ENCODE measurements at regions not wholly inside any gene's neighbourhood (a gene's known extent, or its start where the extent isn't known, plus 50 kb on each side); places are given as distances from the start of the nearest gene placed in this dataset.
A peak's percentile ranks its signal among the peaks of the same experiment; 100 is the strongest.
"Not testable (repeated sequence)": the region's sequence is repeated elsewhere in the genome, so short reads cannot be mapped to it uniquely, and the experiment has no call there.

GRCh38 chr2:239735131-239735828 lies 289.9 kb downstream of the NDUFA10 start:
- H3K4me3 ChIP-seq (ENCODE audit: low read length): no peak overlapping the region
- peak in 1 of 9 donors; percentile 6 for DNase-seq
- Mint-ChIP-seq H3K4me1 (peaks cover 0 to 5% (median 0%) of the 10 kb centered on the region in 7 donors), H3K9me3 (peaks cover 0 to 8% (median 3%) of the 10 kb centered on the region in 11 donors), H3K27me3 (peaks cover 0 to 3% (median 0%) of the 10 kb centered on the region in 5 donors), H3K4me3 (no peak overlapping the region), H3K36me3 (no peaks in the 10 kb centered on the region), H3K27ac (no peak overlapping the region)
- no peak for ATAC-seq
- POLR2A ChIA-PET: no interaction called here
- no peaks in the 10 kb centered on the region for H3K9me3 ChIP-seq (ENCODE audit: control insufficient read depth in 2 of 3, low read length in 3 of 3)
- H3K27ac ChIP-seq (ENCODE audit: low read depth, low read length): no peak overlapping the region
- H3K4me1 ChIP-seq (ENCODE audit: control insufficient read depth in 2 of 2, insufficient read depth in 2 of 2, low read length in 2 of 2): no peaks in the 10 kb centered on the region
- H3K27me3 ChIP-seq (ENCODE audit: control insufficient read depth in 2 of 2, insufficient read depth in 2 of 2, low read length in 2 of 2): no peaks in the 10 kb centered on the region
- H3K36me3 ChIP-seq (ENCODE audit: control insufficient read depth in 2 of 3, insufficient read depth in 3 of 3, low read length in 3 of 3): no peaks in the 10 kb centered on the region
- intact Hi-C loops (cut with micrococcal nuclease): no loop called here
- CTCF ChIA-PET: interaction anchor here (0.7 kb wide), 1 partner anchor 32 kb away, joined by 4 read pairs; no protein-coding TSS in a partner anchor

GRCh38 chr2:239734436-239735005 lies 290.6 kb downstream of the NDUFA10 start:
- intact Hi-C loops (cut with micrococcal nuclease): no loop called here
- Histone ChIP-seq H3K4me1 (ENCODE audit: control insufficient read depth in 2 of 2, insufficient read depth in 2 of 2, low read length in 2 of 2) (no peaks in the 10 kb centered on the region), H3K9me3 (ENCODE audit: control insufficient read depth in 2 of 3, low read length in 3 of 3) (no peaks in the 10 kb centered on the region), H3K27me3 (ENCODE audit: control insufficient read depth in 2 of 2, insufficient read depth in 2 of 2, low read length in 2 of 2) (no peaks in the 10 kb centered on the region), H3K4me3 (ENCODE audit: low read length) (no peak overlapping the region), H3K36me3 (ENCODE audit: control insufficient read depth in 2 of 3, insufficient read depth in 3 of 3, low read length in 3 of 3) (no peaks in the 10 kb centered on the region), H3K27ac (ENCODE audit: low read depth, low read length) (no peak overlapping the region)
- Mint-ChIP-seq H3K27me3 (peaks cover 0 to 3% (median 0%) of the 10 kb centered on the region in 5 donors), H3K36me3 (no peaks in the 10 kb centered on the region), H3K9me3 (peaks cover 0 to 8% (median 3%) of the 10 kb centered on the region in 11 donors), H3K4me1 (peaks cover 0 to 5% (median 0%) of the 10 kb centered on the region in 7 donors), H3K4me3 (no peak overlapping the region), H3K27ac (no peak overlapping the region)
- no peak for ATAC-seq
- DNase-seq: peak in 1 of 9 donors; percentile 2
- CTCF ChIA-PET: no interaction called here
- POLR2A ChIA-PET: no interaction called here

DNA sequence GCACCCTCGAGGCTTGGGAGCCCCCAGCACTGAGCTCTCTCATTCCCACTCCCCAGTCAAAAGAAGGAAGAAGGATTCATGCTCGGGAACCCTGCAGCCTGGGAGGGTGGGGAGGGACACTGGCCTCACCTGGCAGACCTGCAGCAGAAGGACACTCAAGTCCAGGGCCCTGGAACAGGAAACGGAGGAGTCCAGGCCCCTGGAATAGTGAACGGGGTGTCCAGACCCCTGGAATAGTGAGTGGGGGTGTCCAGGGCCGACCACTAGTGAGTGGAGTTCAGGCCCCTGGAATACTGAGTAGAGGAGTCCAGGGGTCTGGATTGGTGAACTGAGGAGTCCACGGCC lies 292.5 kb downstream of the NDUFA10 start:
- H3K27ac ChIP-seq (ENCODE audit: low read depth, low read length): no peak overlapping the region
- ATAC-seq (no peak), DNase-seq (no peak)
- H3K36me3 ChIP-seq (ENCODE audit: control insufficient read depth in 2 of 3, insufficient read depth in 3 of 3, low read length in 3 of 3): no peaks in the 10 kb centered on the region
- H3K9me3 Mint-ChIP-seq: peaks cover 0 to 8% (median 3%) of the 10 kb centered on the region in 11 donors
- H3K4me1 Mint-ChIP-seq: peaks cover 0 to 5% (median 0%) of the 10 kb centered on the region in 7 donors
- POLR2A ChIA-PET: no interaction called here
- no peaks in the 10 kb centered on the region for H3K4me1 ChIP-seq (ENCODE audit: control insufficient read depth in 2 of 2, insufficient read depth in 2 of 2, low read length in 2 of 2)
- H3K4me3 Mint-ChIP-seq: no peak overlapping the region
- CTCF ChIA-PET: no interaction called here
- H3K27me3 Mint-ChIP-seq: peaks cover 0 to 3% (median 0%) of the 10 kb centered on the region in 5 donors
- no peaks in the 10 kb centered on the region for H3K36me3 Mint-ChIP-seq
- no peaks in the 10 kb centered on the region for H3K27me3 ChIP-seq (ENCODE audit: control insufficient read depth in 2 of 2, insufficient read depth in 2 of 2, low read length in 2 of 2)
- H3K9me3 ChIP-seq (ENCODE audit: control insufficient read depth in 2 of 3, low read length in 3 of 3): no peaks in the 10 kb centered on the region
- H3K27ac Mint-ChIP-seq: no peak overlapping the region
- no peak overlapping the region for H3K4me3 ChIP-seq (ENCODE audit: low read length)
- intact Hi-C loops (cut with micrococcal nuclease): no loop called here

DNA sequence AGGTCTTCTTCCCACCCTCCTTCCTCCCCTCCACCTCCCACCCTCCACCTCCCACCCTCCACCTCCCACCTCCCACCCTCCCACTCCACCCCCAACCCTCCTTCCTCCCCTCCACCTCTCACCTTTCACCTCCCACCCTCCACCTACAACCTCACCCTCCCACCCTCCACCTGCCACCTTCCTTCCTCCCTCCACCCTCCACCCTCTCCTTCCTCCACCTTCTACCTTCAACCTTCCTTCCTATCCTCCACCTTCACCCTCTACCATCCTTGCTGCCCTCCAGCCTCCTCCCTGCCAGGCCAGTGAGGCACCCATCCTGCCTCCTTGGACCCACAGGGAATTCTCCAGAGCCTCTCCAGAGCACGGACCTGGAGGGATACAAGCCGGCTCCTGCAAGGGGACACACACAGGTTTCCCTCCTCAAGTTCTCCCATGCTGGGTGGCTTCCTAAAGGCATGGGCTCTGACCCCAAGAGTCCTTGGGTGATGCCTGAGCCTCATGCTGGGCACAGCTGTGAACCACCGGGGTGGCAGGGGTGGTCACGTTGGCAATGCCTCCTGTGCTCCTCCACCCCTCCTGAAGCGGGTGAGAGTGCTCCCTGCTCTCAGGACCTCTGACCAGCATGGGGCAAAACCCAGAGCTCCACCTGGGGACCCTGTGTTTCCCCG lies 293.0 kb downstream of the NDUFA10 start:
- peaks cover 0 to 3% (median 0%) of the 10 kb centered on the region in 5 donors for H3K27me3 Mint-ChIP-seq
- no peak overlapping the region for H3K4me3 Mint-ChIP-seq
- peaks cover 0 to 5% (median 0%) of the 10 kb centered on the region in 7 donors for H3K4me1 Mint-ChIP-seq
- H3K9me3 ChIP-seq (ENCODE audit: control insufficient read depth in 2 of 3, low read length in 3 of 3): no peaks in the 10 kb centered on the region
- no peak for ATAC-seq
- H3K4me3 ChIP-seq (ENCODE audit: low read length): no peak overlapping the region
- H3K9me3 Mint-ChIP-seq: peaks cover 0 to 8% (median 3%) of the 10 kb centered on the region in 11 donors
- no peak overlapping the region for H3K27ac ChIP-seq (ENCODE audit: low read depth, low read length)
- no peaks in the 10 kb centered on the region for H3K27me3 ChIP-seq (ENCODE audit: control insufficient read depth in 2 of 2, insufficient read depth in 2 of 2, low read length in 2 of 2)
- no peaks in the 10 kb centered on the region for H3K4me1 ChIP-seq (ENCODE audit: control insufficient read depth in 2 of 2, insufficient read depth in 2 of 2, low read length in 2 of 2)
- no peak overlapping the region for H3K27ac Mint-ChIP-seq
- no peak for DNase-seq
- no peaks in the 10 kb centered on the region for H3K36me3 ChIP-seq (ENCODE audit: control insufficient read depth in 2 of 3, insufficient read depth in 3 of 3, low read length in 3 of 3)
- no peaks in the 10 kb centered on the region for H3K36me3 Mint-ChIP-seq
- POLR2A ChIA-PET: no interaction called here
- CTCF ChIA-PET: no interaction called here
- intact Hi-C loops (cut with micrococcal nuclease): no loop called here

DNA sequence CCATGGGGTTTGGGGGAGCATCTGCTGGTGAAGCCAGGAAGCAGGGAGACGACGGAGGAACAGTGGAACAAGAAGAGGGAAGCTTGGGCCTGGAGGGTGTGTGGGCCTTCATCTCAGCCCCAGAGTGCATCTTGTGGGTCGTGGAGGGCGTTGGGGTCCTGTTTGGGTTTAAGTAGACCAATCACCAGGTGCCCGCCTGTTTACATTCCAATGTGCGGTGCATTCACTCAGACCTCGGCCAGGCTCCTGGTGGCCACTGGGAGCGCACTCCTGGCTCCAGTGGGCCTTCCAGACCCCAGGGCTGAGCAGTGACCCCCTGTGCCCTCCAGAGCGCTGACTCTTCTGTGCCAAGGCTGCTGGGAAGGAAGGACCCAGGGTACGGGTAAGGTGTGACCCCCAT lies 293.7 kb downstream of the NDUFA10 start:
- no peaks in the 10 kb centered on the region for H3K36me3 ChIP-seq (ENCODE audit: control insufficient read depth in 2 of 3, insufficient read depth in 3 of 3, low read length in 3 of 3)
- ChIA-PET CTCF (no interaction called here), POLR2A (no interaction called here)
- no peaks in the 10 kb centered on the region for H3K4me1 ChIP-seq (ENCODE audit: control insufficient read depth in 2 of 2, insufficient read depth in 2 of 2, low read length in 2 of 2)
- no peak overlapping the region for H3K4me3 Mint-ChIP-seq
- H3K4me1 Mint-ChIP-seq: peaks cover 0 to 5% (median 0%) of the 10 kb centered on the region in 7 donors
- H3K9me3 Mint-ChIP-seq: peaks cover 0 to 8% (median 3%) of the 10 kb centered on the region in 11 donors
- no peaks in the 10 kb centered on the region for H3K27me3 ChIP-seq (ENCODE audit: control insufficient read depth in 2 of 2, insufficient read depth in 2 of 2, low read length in 2 of 2)
- H3K9me3 ChIP-seq (ENCODE audit: control insufficient read depth in 2 of 3, low read length in 3 of 3): no peaks in the 10 kb centered on the region
- no peak overlapping the region for H3K27ac ChIP-seq (ENCODE audit: low read depth, low read length)
- H3K36me3 Mint-ChIP-seq: no peaks in the 10 kb centered on the region
- intact Hi-C loops (cut with micrococcal nuclease): no loop called here
- no peak overlapping the region for H3K4me3 ChIP-seq (ENCODE audit: low read length)
- no peak for ATAC-seq
- H3K27ac Mint-ChIP-seq: no peak overlapping the region
- no peak for DNase-seq
- H3K27me3 Mint-ChIP-seq: peaks cover 0 to 3% (median 0%) of the 10 kb centered on the region in 5 donors

DNA sequence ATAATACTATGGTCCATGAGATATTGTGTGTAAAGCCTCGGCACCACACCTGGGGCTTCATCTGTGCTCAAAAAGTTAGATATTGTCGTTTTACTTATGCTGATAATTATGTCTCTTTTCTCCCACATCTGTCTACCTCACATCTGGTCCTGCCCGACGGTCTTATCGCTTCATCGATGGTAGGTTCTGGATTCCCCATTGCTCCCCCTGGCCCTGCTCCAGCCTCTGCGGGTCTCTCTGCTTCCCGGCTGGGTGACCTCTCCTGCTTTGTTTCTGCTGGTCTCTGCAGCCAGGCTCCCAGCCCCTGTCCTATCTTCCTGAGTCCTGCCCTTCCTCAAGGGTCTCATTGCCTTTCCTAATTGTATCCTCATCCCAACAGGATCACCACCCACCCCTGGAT lies 294.2 kb downstream of the NDUFA10 start:
- ATAC-seq: no peak
- Mint-ChIP-seq H3K27me3 (peaks cover 0 to 3% (median 0%) of the 10 kb centered on the region in 5 donors), H3K4me3 (no peak overlapping the region), H3K9me3 (peaks cover 0 to 8% (median 3%) of the 10 kb centered on the region in 11 donors), H3K27ac (no peak overlapping the region), H3K4me1 (peaks cover 0 to 5% (median 0%) of the 10 kb centered on the region in 7 donors), H3K36me3 (no peaks in the 10 kb centered on the region)
- Histone ChIP-seq H3K36me3 (ENCODE audit: control insufficient read depth in 2 of 3, insufficient read depth in 3 of 3, low read length in 3 of 3) (no peaks in the 10 kb centered on the region), H3K9me3 (ENCODE audit: control insufficient read depth in 2 of 3, low read length in 3 of 3) (no peaks in the 10 kb centered on the region), H3K27ac (ENCODE audit: low read depth, low read length) (no peak overlapping the region), H3K4me3 (ENCODE audit: low read length) (no peak overlapping the region), H3K27me3 (ENCODE audit: control insufficient read depth in 2 of 2, insufficient read depth in 2 of 2, low read length in 2 of 2) (no peaks in the 10 kb centered on the region), H3K4me1 (ENCODE audit: control insufficient read depth in 2 of 2, insufficient read depth in 2 of 2, low read length in 2 of 2) (no peaks in the 10 kb centered on the region)
- no peak for DNase-seq
- CTCF ChIA-PET: no interaction called here
- POLR2A ChIA-PET: no interaction called here
- intact Hi-C loops (cut with micrococcal nuclease): no loop called here

DNA sequence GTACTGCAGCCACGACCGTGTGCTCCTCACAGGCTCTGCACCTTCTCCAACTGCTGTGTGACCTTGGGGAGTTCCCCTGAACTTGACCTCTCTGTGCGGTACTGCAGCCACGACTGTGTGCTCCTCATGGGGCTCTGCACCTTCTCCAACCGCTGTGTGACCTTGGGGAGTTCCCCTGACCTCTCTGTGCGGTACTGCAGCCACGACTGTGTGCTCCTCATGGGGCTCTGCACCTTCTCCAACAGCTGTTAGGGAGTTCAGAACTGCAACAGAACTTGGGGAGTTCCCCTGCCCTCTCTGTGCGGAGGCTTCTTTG lies 294.6 kb downstream of the NDUFA10 start:
- H3K36me3 Mint-ChIP-seq; H3K9me3 ChIP-seq (ENCODE audit: control insufficient read depth in 2 of 3, low read length in 3 of 3); CTCF ChIA-PET; H3K27me3 Mint-ChIP-seq; H3K4me3 ChIP-seq (ENCODE audit: low read length); intact Hi-C loops (cut with micrococcal nuclease); DNase-seq; H3K27me3 ChIP-seq (ENCODE audit: control insufficient read depth in 2 of 2, insufficient read depth in 2 of 2, low read length in 2 of 2); H3K27ac ChIP-seq (ENCODE audit: low read depth, low read length); H3K4me1 ChIP-seq (ENCODE audit: control insufficient read depth in 2 of 2, insufficient read depth in 2 of 2, low read length in 2 of 2); H3K36me3 ChIP-seq (ENCODE audit: control insufficient read depth in 2 of 3, insufficient read depth in 3 of 3, low read length in 3 of 3); H3K9me3 Mint-ChIP-seq; H3K4me3 Mint-ChIP-seq; POLR2A ChIA-PET; ATAC-seq; H3K27ac Mint-ChIP-seq; H3K4me1 Mint-ChIP-seq: not testable (repeated sequence)
